Kidney epithelial cell (primary cell): ENCODE measurements at regions not wholly inside any gene's neighbourhood (a gene's known extent, or its start where the extent isn't known, plus 50 kb on each side); places are given as distances from the start of the nearest gene placed in this dataset.

Experiments used
- DNase-seq: peaks from one replicate; pipeline ENCODE4 v3.0.0-alpha.2; 2010; ENCODE audit warnings: low read depth
- H3K27me3 ChIP-seq: 2 replicates; pipeline ENCODE4 v1.6.0; 2011; ENCODE audit warnings: low read length; ENCODE audit not compliant: control insufficient read depth, insufficient read depth
- H3K36me3 ChIP-seq: 2 replicates; pipeline ENCODE4 v1.5.1; 2011; ENCODE audit warnings: low read length; ENCODE audit not compliant: control insufficient read depth, insufficient read depth
- H3K4me3 ChIP-seq: 2 replicates; pipeline ENCODE4 v1.5.1; 2011; ENCODE audit warnings: low read depth, mild to moderate bottlenecking, control low read depth, low read length
- CTCF ChIP-seq: IDR thresholded peaks from 2 replicates; pipeline ENCODE4 v1.5.1; 2011; ENCODE audit warnings: mild to moderate bottlenecking, moderate library complexity, low read length, control low read depth, inconsistent platforms; ENCODE audit not compliant: insufficient read depth, poor library complexity, severe bottlenecking

- Histone ChIP-seq H3K36me3 (no peaks in the 10 kb centered on the region), H3K27me3 (no peaks in the 10 kb centered on the region), H3K4me3 (no peak overlapping the region)
- no peak for DNase-seq
- no peak for TF ChIP-seq CTCF
Measured at GRCh38 chrX:97863261-97863660, 979.6 kb downstream of the RPA4 start.

- no peak for TF ChIP-seq CTCF
- H3K36me3 ChIP-seq: no peaks in the 10 kb centered on the region
- no peaks in the 10 kb centered on the region for H3K27me3 ChIP-seq
- DNase-seq: no peak
- H3K4me3 ChIP-seq: no peak overlapping the region
Measured at GRCh38 chrX:97867266-97867665, 983.6 kb downstream of the RPA4 start.

- Histone ChIP-seq H3K4me3 (no peak overlapping the region), H3K27me3 (no peaks in the 10 kb centered on the region), H3K36me3 (no peaks in the 10 kb centered on the region)
- TF ChIP-seq CTCF: no peak
- no peak for DNase-seq
Measured at GRCh38 chrX:97876697-97877407, 993.1 kb downstream of the RPA4 start.

- H3K36me3 ChIP-seq: no peaks in the 10 kb centered on the region
- H3K4me3 ChIP-seq: no peak overlapping the region
- TF ChIP-seq CTCF: no peak
- DNase-seq: no peak
- H3K27me3 ChIP-seq: no peaks in the 10 kb centered on the region
Measured at GRCh38 chrX:97882306-97882705, 998.6 kb downstream of the RPA4 start.

- no peak for TF ChIP-seq CTCF
- H3K36me3 ChIP-seq: no peaks in the 10 kb centered on the region
- no peaks in the 10 kb centered on the region for H3K27me3 ChIP-seq
- H3K4me3 ChIP-seq: no peak overlapping the region
- no peak for DNase-seq
Measured at GRCh38 chrX:97895751-97896150, 1012.0 kb downstream of the RPA4 start.

- Histone ChIP-seq H3K27me3 (no peaks in the 10 kb centered on the region), H3K36me3 (no peaks in the 10 kb centered on the region), H3K4me3 (no peak overlapping the region)
- TF ChIP-seq CTCF: no peak
- no peak for DNase-seq
Measured at GRCh38 chrX:97897998-97898397, 1014.3 kb downstream of the RPA4 start.
